Transverse colon (tissue), 4 donors: ENCODE measurements at regions not wholly inside any gene's neighbourhood (a gene's known extent, or its start where the extent isn't known, plus 50 kb on each side); places are given as distances from the start of the nearest gene placed in this dataset.

Experiments
- POLR2AphosphoS5 ChIP-seq, 3 donors: sonication (generic); formaldehyde crosslinking; IDR thresholded peaks; one replicate each; pipeline ENCODE4 v1.6.1; 2016; ENCODE audit warnings: antibody characterized with exemption in 3 of 3
- TF ChIP-seq, protein P1 (sequence below), 5 experiments: fragments of 200-600 bp in 3 of 5; fragments of 450-650 bp in 2 of 5; sonication (generic) in 3 of 5; IDR thresholded peaks; 1 replicate in 2 of 5; 2 replicates in 3 of 5; pipeline ENCODE4 v1.5.1; 2016 to 2017; ENCODE audit warnings: antibody characterized with exemption in 5 of 5, inconsistent platforms in 3 of 5, mild to moderate bottlenecking in 2 of 5, moderate library complexity in 1 of 5

GRCh38 chr10:78433766-78434535 lies 400.3 kb downstream of the RPS24 start:
- no peak for TF ChIP-seq POLR2AphosphoS5 (IDR thresholded peaks at IDR 0.05)
- TF ChIP-seq, protein P1, sequence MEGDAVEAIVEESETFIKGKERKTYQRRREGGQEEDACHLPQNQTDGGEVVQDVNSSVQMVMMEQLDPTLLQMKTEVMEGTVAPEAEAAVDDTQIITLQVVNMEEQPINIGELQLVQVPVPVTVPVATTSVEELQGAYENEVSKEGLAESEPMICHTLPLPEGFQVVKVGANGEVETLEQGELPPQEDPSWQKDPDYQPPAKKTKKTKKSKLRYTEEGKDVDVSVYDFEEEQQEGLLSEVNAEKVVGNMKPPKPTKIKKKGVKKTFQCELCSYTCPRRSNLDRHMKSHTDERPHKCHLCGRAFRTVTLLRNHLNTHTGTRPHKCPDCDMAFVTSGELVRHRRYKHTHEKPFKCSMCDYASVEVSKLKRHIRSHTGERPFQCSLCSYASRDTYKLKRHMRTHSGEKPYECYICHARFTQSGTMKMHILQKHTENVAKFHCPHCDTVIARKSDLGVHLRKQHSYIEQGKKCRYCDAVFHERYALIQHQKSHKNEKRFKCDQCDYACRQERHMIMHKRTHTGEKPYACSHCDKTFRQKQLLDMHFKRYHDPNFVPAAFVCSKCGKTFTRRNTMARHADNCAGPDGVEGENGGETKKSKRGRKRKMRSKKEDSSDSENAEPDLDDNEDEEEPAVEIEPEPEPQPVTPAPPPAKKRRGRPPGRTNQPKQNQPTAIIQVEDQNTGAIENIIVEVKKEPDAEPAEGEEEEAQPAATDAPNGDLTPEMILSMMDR (IDR thresholded peaks at IDR 0.05), result no peak
